ENCODE measurements at regions not wholly inside any gene's neighbourhood (a gene's known extent, or its start where the extent isn't known, plus 50 kb on each side); places are given as distances from the start of the nearest gene placed in this dataset.

DNA sequence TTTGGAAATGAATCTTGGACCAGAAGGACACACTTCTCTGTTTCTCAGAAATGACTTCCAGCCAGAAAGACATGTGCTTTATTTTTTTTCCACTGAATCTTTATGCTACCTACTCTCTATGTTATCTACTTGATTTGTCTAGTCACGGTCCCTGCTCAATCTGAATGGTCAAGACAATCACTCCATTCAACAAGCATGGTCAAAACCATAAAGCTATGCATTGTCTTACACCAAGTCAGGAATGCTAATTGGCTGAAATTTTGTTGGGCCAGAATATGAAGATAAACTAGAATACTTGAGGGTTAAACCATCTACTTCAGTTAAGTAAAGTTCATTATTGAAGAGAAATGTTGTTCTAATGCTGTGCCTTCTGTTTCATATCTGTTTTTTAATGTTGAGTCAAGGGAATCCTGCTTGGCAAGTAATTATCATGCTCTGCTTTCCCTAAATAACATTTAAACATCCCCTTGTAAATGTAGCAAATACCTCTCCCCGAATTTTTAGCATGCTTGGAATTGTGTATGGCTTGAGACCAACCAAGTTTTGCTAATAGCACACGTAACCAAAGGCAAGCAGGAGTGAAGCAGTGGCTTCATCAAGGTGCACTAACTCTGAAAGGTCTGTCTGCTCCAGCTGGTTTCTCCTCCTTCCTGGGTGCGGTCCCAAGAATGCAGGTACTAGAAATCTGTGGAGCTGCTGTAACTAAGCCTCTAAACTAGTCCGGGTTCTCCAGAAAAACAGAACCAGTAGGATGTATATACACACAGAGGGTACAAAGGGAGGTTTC, 190.3 kb upstream of the CDYL start:
- DNase-seq, result no peak

DNA sequence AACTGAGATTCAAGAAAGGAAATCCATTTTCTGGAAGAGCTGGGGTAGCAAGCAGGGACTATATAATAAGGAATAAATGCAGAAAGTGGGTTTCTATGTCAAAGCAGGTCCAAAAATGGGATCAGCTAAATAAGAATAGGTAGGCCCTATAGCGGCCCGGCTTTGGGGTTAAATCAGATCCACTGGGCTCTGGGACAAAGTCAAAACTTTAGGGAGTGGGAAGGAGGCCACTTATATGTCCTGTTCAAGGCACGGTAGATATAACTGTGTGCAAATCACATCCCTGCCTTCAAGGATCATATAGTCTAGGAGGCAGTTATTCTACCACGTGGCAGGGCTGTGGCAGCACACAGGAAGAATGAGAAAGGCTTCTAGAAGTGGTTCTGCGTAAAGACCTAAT, 191.4 kb upstream of the CDYL start:
- no peak for DNase-seq

- no peak for DNase-seq
These were observed 193.4 kb upstream of the CDYL start for GRCh38 chr6:4582506-4583417.

DNA sequence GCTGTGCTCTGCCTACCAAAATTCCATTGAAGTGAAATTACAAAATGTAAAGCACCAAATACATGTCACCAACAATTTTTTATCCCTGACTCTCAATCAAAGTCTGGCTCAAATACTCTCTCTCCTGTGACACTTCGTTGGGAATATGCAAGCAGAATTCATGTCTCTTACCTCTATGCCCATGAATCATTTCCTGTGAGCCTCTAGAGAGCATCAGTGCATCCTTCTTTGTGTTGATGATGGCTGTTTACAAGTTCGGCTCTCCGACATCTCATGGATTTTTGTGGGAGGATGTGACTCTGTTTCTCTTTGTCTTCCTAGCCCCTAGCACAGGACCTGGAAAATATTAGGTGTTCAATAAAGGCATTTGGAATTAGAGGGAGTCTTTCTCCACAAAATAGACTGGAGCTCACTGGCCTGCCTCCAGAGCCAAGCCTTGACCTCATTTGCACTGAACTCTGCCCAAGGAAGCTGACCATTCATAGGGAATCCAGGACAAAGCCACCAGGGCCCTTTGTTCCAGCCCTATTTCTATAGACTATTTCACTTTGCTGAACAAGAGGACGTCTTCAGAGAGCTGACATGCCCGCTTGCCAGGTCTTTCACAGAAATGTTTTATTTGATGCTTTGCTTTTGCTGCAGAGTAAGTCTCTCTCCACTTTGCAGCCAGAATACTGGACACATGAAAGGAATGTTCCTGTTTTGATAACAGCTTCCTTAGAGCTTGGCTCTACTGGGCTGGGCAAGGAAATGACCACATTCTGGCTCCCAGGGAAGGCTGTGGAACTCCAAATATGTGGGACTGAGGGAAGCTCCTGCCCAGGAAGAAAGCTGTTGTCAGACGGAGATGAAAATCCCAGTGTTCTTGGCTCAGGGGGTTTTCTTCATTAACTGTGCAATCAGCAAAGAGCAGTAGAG, 194.5 kb upstream of the CDYL start:
- no peak for DNase-seq

DNA sequence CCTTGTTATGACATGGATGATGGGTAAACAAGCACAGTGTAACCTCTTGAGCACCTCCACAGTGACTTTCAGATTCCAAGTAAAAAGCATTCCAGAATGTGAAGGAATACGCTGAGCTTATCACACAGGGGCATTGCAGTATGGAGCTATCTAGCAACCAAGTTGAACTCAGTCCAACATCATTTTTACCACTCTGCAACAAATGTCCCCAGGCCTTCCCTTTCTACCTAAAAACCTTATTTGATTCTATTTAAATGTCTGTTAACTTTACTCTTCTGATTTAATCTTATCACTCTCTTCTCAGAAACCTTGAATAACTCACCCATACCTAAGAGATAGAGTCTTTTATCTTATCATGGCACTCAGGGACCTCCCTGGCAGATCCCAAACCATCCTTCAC, 195.8 kb upstream of the CDYL start:
- no peak for DNase-seq

DNA sequence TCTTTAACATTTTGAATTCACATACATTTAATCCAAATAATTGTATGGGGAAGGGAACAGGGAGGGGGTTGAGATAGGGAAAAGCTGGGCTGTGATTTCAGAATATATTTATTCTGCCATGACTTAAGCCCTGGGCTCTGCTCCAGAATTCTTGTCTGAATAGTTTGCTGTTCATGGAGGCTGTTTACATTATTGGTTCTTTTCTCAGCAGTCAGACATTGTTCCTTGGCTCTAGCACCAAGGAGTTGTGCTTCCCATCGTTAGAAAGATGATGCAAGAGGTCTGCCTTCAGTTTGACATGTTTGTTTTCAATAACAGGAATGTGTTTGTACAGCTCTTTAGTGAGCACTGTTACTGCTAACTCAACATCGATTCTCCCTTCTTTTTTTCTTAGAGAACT, 198.8 kb upstream of the CDYL start:
- DNase-seq, result no peak

- no peak for DNase-seq
These were observed 200.5 kb upstream of the CDYL start for GRCh38 chr6:4575714-4576113.

- DNase-seq, result no peak
These were observed 202.2 kb upstream of the CDYL start for GRCh38 chr6:4574007-4574406.

- no peak for DNase-seq
These were observed 205.2 kb upstream of the CDYL start for GRCh38 chr6:4571011-4571410.

DNA sequence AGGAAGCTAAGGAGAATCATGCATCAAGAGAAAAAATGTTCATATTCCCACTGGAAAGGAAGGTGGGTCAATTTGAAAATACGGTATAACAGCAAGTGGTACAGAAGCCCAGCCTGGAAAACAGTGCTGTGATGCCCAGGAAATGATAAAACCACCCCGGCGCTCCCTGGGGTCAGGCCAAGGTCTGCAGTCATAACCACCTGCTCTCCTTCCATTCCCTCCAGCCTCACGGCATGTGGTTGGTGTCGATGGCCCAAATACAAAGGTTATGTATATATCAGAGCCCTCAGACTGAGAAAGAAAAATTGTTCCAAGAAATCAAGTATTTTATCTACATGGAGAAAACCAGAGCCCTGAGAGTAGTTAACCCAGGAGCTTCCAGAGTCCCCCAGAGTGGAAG, 208.1 kb upstream of the CDYL start:
- no peak for DNase-seq

DNA sequence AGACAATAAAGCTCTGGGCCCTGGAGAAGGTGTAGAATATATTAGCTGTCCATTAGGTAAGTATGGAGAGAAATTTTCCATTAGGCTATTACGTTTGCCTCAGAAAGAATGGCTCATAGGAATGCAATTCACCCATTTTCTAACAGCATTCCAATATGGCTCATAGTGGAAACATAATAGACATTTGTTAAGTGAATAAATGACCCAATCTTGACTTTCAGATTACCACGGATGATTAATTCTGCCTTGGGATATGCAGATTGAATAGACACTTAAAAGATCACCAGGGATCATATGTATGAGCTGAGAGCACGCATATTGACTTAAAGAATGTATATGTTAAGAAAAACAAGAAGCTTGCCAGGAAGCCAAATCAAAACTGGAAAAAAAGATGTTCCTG, 209.1 kb upstream of the CDYL start:
- DNase-seq, result no peak

GRCh38 chr6:4565301-4566250, 210.6 kb upstream of the CDYL start:
- DNase-seq, result no peak

DNA sequence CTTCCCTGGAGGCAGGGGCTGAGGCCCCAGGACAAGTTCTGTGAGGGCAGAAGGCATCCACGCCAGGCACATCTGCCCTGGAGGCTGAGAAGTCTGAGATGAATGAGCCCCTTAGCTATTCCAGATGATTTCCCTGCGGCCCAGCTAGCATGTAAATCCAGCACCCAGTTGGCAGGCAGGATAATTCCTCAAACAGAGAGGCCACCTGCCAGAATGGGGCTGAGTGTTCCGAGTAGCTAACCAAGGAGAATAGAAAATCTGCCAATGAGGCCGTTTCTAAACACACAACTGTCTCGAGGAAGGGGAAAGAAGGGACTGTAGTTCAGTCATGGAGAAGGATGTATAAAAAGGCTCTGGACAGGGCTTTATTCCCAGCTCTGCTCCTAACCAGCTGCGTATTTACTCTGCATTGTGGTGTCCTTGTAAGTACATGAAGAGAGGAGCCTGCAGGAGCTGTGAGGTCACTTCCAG, 211.4 kb upstream of the CDYL start:
- DNase-seq, result no peak

GRCh38 chr6:4563877-4564276, 212.3 kb upstream of the CDYL start:
- DNase-seq, result no peak

DNA sequence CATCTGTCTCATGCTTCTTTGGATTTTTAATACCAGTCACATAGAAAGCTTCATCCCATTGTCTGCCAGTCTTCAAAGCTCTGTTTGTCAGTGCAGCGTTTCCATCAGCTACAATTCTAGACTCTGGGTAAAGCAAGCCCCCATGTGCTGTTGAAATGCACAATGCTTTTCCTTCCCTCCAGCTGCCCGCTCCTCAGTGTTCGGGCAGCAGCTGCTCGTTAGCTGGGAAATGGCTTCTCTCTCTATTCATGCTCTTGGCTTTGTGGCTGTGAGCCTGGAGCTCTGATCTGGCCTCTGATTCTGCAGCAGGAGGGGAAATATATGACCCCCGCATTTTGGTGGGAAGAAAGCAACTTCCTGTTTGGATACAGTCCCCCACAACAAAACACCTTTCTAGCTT, 213.0 kb upstream of the CDYL start:
- no peak for DNase-seq

- DNase-seq, result no peak
These were observed 214.3 kb upstream of the CDYL start for GRCh38 chr6:4561773-4562400.

DNA sequence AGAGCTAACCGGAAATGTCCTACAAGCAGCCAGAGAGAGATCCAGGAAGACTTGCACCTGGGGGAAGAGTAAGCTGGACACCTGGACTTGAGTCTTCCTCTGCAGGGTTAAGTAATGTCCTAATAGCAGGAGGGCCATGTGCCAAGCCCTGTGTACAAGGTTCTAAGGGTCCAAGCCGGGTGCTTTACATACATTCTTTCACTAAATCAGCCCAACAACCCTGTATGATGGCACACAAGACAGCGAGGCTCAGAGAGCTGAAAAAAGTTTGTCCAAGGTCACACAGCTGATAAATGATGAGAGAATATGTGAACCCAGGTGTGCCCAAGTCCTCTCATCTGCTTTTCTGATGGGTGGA, 215.1 kb upstream of the CDYL start:
- no peak for DNase-seq

DNA sequence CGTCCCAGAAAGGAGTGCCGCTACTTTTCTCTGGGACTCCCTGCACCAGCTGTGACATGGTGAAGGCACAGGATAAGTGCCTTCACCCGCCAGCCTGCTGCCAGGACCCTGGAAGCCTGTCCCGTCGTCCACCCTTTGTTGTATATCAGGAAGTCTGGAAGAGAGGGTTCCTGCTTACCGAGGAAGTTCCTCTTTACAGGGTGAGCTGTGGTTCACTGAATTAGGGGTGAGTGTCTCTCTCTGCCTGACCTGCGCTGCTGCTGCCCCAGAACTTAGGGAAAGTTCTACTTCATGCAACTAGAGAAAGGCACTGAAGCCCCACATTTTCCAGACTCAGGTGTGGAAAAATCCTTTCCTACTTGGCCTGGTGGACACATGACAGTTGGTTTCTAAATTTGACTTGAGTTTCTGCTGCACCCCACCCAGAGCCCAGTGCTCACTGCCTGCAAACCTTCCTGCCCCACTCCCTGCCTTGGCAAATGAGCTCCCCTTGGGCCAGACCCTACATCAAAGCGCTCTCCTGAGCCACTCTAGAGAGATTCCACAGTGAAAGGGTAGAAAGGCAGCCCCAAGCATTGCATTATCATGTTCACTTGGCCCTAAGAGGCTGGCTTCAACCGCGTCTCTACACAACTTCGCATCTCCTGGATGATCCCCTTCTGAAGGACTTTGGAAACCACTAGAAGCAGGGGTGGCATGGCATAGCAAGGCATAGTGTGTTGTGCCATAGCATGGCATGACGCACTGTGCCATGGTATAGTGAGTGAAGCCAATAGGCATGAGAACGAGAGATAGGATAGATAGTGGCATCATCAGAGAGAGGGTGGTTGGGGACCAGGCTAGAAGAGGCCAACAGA, 215.8 kb upstream of the CDYL start:
- no peak for DNase-seq

DNA sequence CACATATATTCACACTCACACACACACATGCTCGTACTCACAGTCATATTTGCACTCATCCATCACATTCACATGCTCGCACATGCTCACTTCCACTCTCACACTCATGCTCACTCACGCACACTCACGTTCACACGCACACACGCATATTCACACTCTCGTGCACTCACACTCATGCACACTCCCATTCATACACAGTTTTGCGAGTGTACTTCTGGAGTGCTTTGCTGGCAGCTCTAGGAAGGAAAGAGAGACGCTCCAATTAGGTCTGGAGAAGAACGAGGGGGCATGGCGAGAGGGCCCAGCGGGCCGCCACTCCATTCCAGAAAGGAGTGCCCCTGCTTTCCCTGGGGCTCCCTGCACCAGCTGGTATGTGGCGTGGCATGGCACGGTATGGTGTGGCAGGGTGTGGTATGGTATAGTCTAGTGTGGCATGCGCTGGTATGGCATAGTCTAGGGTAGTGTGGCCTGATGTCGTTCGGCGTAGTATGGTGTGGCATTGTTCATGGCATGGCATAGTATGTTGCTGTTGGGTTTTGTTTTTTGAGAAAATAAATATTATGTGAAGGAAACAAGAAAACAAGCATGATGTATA, 216.8 kb upstream of the CDYL start:
- no peak for DNase-seq

- no peak for DNase-seq
These were observed 221.6 kb upstream of the CDYL start for GRCh38 chr6:4554645-4555044.

Measured in T-helper 2 cell (primary cell).